Liver (tissue), 7 donors: ENCODE measurements at regions not wholly inside any gene's neighbourhood (a gene's known extent, or its start where the extent isn't known, plus 50 kb on each side); places are given as distances from the start of the nearest gene placed in this dataset.

Experiments used
- DNase-seq: peaks from one replicate; pipeline ENCODE4 v3.0.0-alpha.2; 2017; ENCODE audit warnings: low spot score
- H3K27ac ChIP-seq, 2 donors: one replicate each; pipeline ENCODE4 v1.7.0; 2013; ENCODE audit warnings: inconsistent platforms in 2 of 2, low read length in 2 of 2, control low read depth in 1 of 2, low read depth in 1 of 2, mild to moderate bottlenecking in 1 of 2
- H3K27me3 ChIP-seq, 4 donors: one replicate each; pipeline versions ENCODE4 v1.6.1 to v1.7.0; 2013; ENCODE audit warnings: low read length in 3 of 4, inconsistent platforms in 1 of 4, mild to moderate bottlenecking in 1 of 4, moderate library complexity in 1 of 4; ENCODE audit not compliant: control insufficient read depth in 4 of 4, insufficient read depth in 4 of 4
- H3K36me3 ChIP-seq, 4 donors: one replicate each; pipeline versions ENCODE4 v1.6.1 to v1.7.0; 2013; ENCODE audit warnings: low read length in 3 of 4, mild to moderate bottlenecking in 3 of 4, low read depth in 1 of 4, moderate library complexity in 1 of 4; ENCODE audit not compliant: control insufficient read depth in 4 of 4, insufficient read depth in 3 of 4
- H3K4me1 ChIP-seq, 4 donors: one replicate each; pipeline versions ENCODE4 v1.6.1 to v1.7.0; 2013; ENCODE audit warnings: low read length in 3 of 4, mild to moderate bottlenecking in 3 of 4, moderate library complexity in 1 of 4; ENCODE audit not compliant: control insufficient read depth in 4 of 4, insufficient read depth in 4 of 4
- H3K4me3 ChIP-seq, 3 donors: one replicate each; pipeline versions ENCODE4 v1.6.1 to v1.7.0; 2013; ENCODE audit warnings: low read length in 3 of 3, control low read depth in 1 of 3, low read depth in 1 of 3, mild to moderate bottlenecking in 1 of 3
- H3K9ac ChIP-seq, 2 donors: one replicate each; pipeline ENCODE4 v1.7.0; 2013; ENCODE audit warnings: low read length in 2 of 2, mild to moderate bottlenecking in 2 of 2, moderate library complexity in 2 of 2, control low read depth in 1 of 2, low read depth in 1 of 2
- H3K9me3 ChIP-seq, 4 donors: one replicate each; pipeline versions ENCODE4 v1.6.1 to v1.7.0; 2013; ENCODE audit warnings: low read length in 3 of 4; ENCODE audit not compliant: control insufficient read depth in 4 of 4
- EGR1 ChIP-seq, 2 donors: IDR thresholded peaks; 2 replicates each; pipeline ENCODE4 v1.6.1; 2016 to 2018; ENCODE audit warnings: antibody characterized with exemption in 2 of 2, low read depth in 2 of 2
- FOXA1 ChIP-seq: IDR thresholded peaks from 2 replicates; pipeline ENCODE4 v1.6.1; 2016; ENCODE audit warnings: antibody characterized with exemption
- FOXA2 ChIP-seq: IDR thresholded peaks from 2 replicates; pipeline ENCODE4 v1.6.1; 2016; ENCODE audit warnings: antibody characterized with exemption
- GABPA ChIP-seq, 2 donors: IDR thresholded peaks in 1 of 2; conservative IDR thresholded peaks in 1 of 2; 2 replicates each; pipeline ENCODE4 v1.6.1; 2016; ENCODE audit warnings: antibody characterized with exemption in 2 of 2, mild to moderate bottlenecking in 1 of 2, moderate library complexity in 1 of 2
- HNF4A ChIP-seq, 2 donors: conservative IDR thresholded peaks; 2 replicates each; pipeline ENCODE4 v1.6.1; 2016; ENCODE audit warnings: antibody characterized with exemption in 2 of 2, mild to moderate bottlenecking in 2 of 2
- HNF4G ChIP-seq: IDR thresholded peaks from 2 replicates; pipeline ENCODE4 v1.6.1; 2016; ENCODE audit warnings: antibody characterized with exemption
- JUND ChIP-seq, 2 donors: IDR thresholded peaks; 2 replicates each; pipeline ENCODE4 v1.6.1; 2016; ENCODE audit warnings: antibody characterized with exemption in 2 of 2
- NR2F2 ChIP-seq: IDR thresholded peaks from 2 replicates; pipeline ENCODE4 v1.6.1; 2016; ENCODE audit warnings: antibody characterized with exemption
- RAD21 ChIP-seq, 2 donors: IDR thresholded peaks; 2 replicates each; pipeline ENCODE4 v1.6.1; 2016; ENCODE audit warnings: antibody characterized with exemption in 2 of 2, mild to moderate bottlenecking in 2 of 2
- RXRA ChIP-seq, 2 donors: IDR thresholded peaks; 2 replicates each; pipeline ENCODE4 v1.6.1; 2017 to 2018; ENCODE audit warnings: antibody characterized with exemption in 2 of 2, mild to moderate bottlenecking in 1 of 2
- SP1 ChIP-seq: IDR thresholded peaks from 2 replicates; pipeline ENCODE4 v1.6.1; 2018; ENCODE audit warnings: antibody characterized with exemption, mild to moderate bottlenecking
- TAF1 ChIP-seq: conservative IDR thresholded peaks from 2 replicates; pipeline ENCODE4 v1.6.1; 2016; ENCODE audit warnings: antibody characterized with exemption, mild to moderate bottlenecking
- YY1 ChIP-seq: IDR thresholded peaks from 2 replicates; pipeline ENCODE4 v1.6.1; 2016; ENCODE audit warnings: antibody characterized with exemption, mild to moderate bottlenecking
- WGBS: extraction: QIAGEN DNeasy Blood & Tissue Kit; methylation state at CpG from one replicate; pipeline ENCODE4 v1.1.7; 2013; 5-methylcytosine and 5-hydroxymethylcytosine counted together
- TF ChIP-seq, protein P1 (sequence below): IDR thresholded peaks from 2 replicates; pipeline ENCODE4 v1.6.1; 2016; ENCODE audit warnings: antibody characterized with exemption, mild to moderate bottlenecking
- TF ChIP-seq, protein P2 (sequence below): IDR thresholded peaks from 2 replicates; pipeline ENCODE4 v1.6.1; 2016; ENCODE audit warnings: antibody characterized with exemption
- TF ChIP-seq, protein P3 (sequence below): IDR thresholded peaks from 2 replicates; pipeline ENCODE4 v1.6.1; 2016; ENCODE audit warnings: antibody characterized with exemption
- TF ChIP-seq, protein P4 (sequence below): IDR thresholded peaks from 2 replicates; pipeline ENCODE4 v1.6.1; 2016; ENCODE audit warnings: antibody characterized with exemption
- donor health status: healthy.
- donor health status: healthy.
- donor health status: healthy.
- donor health status: healthy.

DNA sequence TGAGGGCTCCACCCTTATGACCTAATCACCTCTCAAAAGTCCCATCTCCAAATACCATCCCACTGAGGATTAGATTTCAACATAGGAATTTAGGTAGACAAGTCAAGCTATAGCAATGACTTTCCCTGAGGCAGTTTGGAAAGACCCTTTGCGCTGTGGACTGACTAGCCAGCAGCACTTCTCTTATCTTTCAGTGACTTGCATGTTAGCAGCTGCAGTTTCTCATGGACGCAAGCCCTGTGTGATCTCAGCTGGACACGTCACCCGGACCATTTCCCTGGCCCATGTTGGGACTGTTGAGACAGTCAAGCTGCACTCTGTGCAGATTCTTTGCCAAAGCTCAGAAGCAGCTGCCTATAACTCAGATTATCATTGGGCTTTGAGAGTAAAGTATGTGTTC, 408.1 kb upstream of the USP24 start:
- no peak overlapping the region for H3K9ac ChIP-seq
- TF ChIP-seq, protein P1, sequence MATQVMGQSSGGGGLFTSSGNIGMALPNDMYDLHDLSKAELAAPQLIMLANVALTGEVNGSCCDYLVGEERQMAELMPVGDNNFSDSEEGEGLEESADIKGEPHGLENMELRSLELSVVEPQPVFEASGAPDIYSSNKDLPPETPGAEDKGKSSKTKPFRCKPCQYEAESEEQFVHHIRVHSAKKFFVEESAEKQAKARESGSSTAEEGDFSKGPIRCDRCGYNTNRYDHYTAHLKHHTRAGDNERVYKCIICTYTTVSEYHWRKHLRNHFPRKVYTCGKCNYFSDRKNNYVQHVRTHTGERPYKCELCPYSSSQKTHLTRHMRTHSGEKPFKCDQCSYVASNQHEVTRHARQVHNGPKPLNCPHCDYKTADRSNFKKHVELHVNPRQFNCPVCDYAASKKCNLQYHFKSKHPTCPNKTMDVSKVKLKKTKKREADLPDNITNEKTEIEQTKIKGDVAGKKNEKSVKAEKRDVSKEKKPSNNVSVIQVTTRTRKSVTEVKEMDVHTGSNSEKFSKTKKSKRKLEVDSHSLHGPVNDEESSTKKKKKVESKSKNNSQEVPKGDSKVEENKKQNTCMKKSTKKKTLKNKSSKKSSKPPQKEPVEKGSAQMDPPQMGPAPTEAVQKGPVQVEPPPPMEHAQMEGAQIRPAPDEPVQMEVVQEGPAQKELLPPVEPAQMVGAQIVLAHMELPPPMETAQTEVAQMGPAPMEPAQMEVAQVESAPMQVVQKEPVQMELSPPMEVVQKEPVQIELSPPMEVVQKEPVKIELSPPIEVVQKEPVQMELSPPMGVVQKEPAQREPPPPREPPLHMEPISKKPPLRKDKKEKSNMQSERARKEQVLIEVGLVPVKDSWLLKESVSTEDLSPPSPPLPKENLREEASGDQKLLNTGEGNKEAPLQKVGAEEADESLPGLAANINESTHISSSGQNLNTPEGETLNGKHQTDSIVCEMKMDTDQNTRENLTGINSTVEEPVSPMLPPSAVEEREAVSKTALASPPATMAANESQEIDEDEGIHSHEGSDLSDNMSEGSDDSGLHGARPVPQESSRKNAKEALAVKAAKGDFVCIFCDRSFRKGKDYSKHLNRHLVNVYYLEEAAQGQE: no peak
- TF ChIP-seq RAD21 (IDR thresholded peaks at IDR 0.05): no peak
- no peak for TF ChIP-seq TAF1
- TF ChIP-seq GABPA (IDR thresholded peaks at IDR 0.05 in 1 of 2, conservative IDR thresholded peaks at IDR 0.05 in 1 of 2): no peak
- TF ChIP-seq EGR1 (IDR thresholded peaks at IDR 0.05; ENCODE audit: low read depth in 2 of 2): no peak
- TF ChIP-seq SP1: no peak
- TF ChIP-seq, protein P2, sequence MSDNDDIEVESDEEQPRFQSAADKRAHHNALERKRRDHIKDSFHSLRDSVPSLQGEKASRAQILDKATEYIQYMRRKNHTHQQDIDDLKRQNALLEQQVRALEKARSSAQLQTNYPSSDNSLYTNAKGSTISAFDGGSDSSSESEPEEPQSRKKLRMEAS: no peak
- TF ChIP-seq, protein P3, sequence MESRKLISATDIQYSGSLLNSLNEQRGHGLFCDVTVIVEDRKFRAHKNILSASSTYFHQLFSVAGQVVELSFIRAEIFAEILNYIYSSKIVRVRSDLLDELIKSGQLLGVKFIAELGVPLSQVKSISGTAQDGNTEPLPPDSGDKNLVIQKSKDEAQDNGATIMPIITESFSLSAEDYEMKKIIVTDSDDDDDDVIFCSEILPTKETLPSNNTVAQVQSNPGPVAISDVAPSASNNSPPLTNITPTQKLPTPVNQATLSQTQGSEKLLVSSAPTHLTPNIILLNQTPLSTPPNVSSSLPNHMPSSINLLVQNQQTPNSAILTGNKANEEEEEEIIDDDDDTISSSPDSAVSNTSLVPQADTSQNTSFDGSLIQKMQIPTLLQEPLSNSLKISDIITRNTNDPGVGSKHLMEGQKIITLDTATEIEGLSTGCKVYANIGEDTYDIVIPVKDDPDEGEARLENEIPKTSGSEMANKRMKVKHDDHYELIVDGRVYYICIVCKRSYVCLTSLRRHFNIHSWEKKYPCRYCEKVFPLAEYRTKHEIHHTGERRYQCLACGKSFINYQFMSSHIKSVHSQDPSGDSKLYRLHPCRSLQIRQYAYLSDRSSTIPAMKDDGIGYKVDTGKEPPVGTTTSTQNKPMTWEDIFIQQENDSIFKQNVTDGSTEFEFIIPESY: no peak
- TF ChIP-seq FOXA2: no peak
- TF ChIP-seq HNF4G: no peak
- no peak for TF ChIP-seq FOXA1
- TF ChIP-seq, protein P4, sequence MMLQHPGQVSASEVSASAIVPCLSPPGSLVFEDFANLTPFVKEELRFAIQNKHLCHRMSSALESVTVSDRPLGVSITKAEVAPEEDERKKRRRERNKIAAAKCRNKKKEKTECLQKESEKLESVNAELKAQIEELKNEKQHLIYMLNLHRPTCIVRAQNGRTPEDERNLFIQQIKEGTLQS: no peak
- DNase-seq: no peak
- no peak overlapping the region for H3K27ac ChIP-seq
- H3K4me1 ChIP-seq: no peaks in the 10 kb centered on the region
- WGBS: 84% methylated on average over 4 of the region's 4 CpGs
- H3K36me3 ChIP-seq: no peaks in the 10 kb centered on the region
- H3K4me3 ChIP-seq: no peak overlapping the region
- peaks cover 0 to 9% (median 0%) of the 10 kb centered on the region in 4 donors for H3K9me3 ChIP-seq
- no peaks in the 10 kb centered on the region for H3K27me3 ChIP-seq

DNA sequence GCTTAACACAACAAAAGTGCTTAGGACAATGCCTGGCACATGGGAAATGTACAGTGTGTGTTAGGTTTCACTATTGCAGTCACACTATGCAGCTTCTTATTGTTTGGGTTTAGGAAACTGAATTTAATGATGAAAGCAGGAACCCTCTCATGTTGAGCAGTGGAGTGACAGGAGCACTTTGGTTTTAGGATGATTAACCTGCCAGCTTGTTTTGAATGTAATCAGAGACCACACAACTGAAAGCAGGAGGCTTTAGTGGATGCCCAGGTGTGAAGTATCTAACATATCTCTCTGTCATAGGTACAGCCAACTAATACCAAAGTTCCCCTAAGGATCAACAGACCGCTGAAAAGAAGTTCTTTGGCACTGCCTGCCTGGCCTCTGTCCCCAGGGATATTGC, 406.9 kb upstream of the USP24 start:
- Histone ChIP-seq H3K9me3 (peaks cover 0 to 9% (median 0%) of the 10 kb centered on the region in 4 donors), H3K27ac (no peak overlapping the region), H3K9ac (no peak overlapping the region), H3K36me3 (no peaks in the 10 kb centered on the region), H3K4me1 (no peaks in the 10 kb centered on the region), H3K27me3 (no peaks in the 10 kb centered on the region), H3K4me3 (no peak overlapping the region)
- TF ChIP-seq JUND (IDR thresholded peaks at IDR 0.05) (no peak), RAD21 (IDR thresholded peaks at IDR 0.05) (no peak), SP1 (no peak), NR2F2 (no peak), HNF4A (conservative IDR thresholded peaks at IDR 0.05) (no peak), HNF4G (no peak), GABPA (IDR thresholded peaks at IDR 0.05 in 1 of 2, conservative IDR thresholded peaks at IDR 0.05 in 1 of 2) (no peak), EGR1 (IDR thresholded peaks at IDR 0.05; ENCODE audit: low read depth in 2 of 2) (no peak), TAF1 (no peak), RXRA (IDR thresholded peaks at IDR 0.05) (no peak), FOXA2 (no peak), YY1 (no peak)
- TF ChIP-seq, protein P2: no peak
- TF ChIP-seq, protein P4: no peak
- TF ChIP-seq, protein P1: no peak
- TF ChIP-seq, protein P3: no peak
- WGBS: 89% methylated on average over 1 of the region's 1 CpG
- no peak for DNase-seq
